ENCODE measurements at regions not wholly inside any gene's neighbourhood (a gene's known extent, or its start where the extent isn't known, plus 50 kb on each side); places are given as distances from the start of the nearest gene placed in this dataset.

DNA sequence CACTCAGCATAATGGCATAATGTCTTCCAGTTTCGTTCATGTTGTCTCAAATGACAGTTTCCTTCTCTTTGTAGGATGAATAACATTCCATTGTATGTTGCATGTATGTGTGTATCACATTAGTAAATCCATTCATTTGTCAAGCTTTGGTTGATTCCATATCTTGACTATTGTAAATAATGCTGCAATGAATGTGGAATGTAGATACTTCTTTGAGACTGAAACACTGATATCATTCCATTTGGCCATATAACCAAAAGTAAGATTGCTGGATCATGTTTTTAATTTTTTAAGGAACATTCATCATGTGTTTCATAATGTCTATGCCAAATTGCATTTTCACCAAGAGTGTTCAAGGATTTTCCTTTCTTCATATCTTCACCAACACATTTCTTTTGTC lies 1711.4 kb upstream of the PIK3C3 start:
- Mint-ChIP-seq H3K27ac (no peak overlapping the region), H3K9me3 (peaks cover 15 to 19% of the 10 kb centered on the region in 2 donors), H3K36me3 (no peaks in the 10 kb centered on the region)
- ATAC-seq (no peak), DNase-seq (ENCODE audit: low spot score in 2 of 2) (no peak)

DNA sequence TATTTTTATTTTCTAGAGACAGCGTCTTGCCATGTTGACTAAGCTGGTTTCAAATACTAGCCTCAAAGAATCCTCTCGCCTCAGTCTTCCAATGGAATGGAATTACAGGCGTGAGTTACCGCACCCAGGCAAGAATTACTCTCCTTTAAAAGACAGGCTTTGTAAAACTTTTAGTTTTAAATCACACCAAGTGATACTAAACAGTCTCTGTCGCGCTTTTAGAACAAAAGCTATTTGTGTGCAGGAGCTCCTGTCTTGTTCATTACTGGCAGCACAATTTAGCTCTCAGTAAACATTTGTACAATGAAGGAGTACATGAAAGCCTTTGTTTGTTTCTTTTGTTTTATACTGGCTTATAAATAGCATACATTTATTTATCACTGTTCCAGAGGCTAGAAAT lies 1719.2 kb upstream of the PIK3C3 start:
- no peaks in the 10 kb centered on the region for H3K36me3 Mint-ChIP-seq
- DNase-seq (ENCODE audit: low spot score in 2 of 2): no peak
- H3K27ac Mint-ChIP-seq: no peak overlapping the region
- no peak for ATAC-seq
- peaks cover 10 to 16% of the 10 kb centered on the region in 2 donors for H3K9me3 Mint-ChIP-seq

DNA sequence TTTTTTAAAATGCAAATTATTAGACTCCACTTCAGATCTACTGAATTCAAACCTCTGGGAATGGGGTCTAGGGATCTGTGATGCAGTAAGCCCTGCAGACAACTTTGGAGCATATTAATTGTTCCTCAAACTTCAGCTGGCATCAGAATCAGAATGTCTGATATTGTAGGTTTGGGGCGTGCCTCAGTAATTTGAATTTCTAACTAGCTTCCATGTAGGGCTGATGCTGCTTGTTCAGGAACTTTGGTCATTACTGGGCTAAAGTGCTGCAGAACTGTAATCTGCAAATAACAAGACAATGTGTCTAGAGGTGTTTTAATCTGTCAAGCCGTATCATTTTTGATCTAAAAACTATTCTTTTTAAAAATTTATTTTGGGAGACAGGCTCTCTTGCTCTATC lies 1719.7 kb upstream of the PIK3C3 start:
- DNase-seq (ENCODE audit: low spot score in 2 of 2) (no peak), ATAC-seq (no peak)
- peaks cover 9 to 16% of the 10 kb centered on the region in 2 donors for H3K9me3 Mint-ChIP-seq
- no peaks in the 10 kb centered on the region for H3K36me3 Mint-ChIP-seq
- no peak overlapping the region for H3K27ac Mint-ChIP-seq

DNA sequence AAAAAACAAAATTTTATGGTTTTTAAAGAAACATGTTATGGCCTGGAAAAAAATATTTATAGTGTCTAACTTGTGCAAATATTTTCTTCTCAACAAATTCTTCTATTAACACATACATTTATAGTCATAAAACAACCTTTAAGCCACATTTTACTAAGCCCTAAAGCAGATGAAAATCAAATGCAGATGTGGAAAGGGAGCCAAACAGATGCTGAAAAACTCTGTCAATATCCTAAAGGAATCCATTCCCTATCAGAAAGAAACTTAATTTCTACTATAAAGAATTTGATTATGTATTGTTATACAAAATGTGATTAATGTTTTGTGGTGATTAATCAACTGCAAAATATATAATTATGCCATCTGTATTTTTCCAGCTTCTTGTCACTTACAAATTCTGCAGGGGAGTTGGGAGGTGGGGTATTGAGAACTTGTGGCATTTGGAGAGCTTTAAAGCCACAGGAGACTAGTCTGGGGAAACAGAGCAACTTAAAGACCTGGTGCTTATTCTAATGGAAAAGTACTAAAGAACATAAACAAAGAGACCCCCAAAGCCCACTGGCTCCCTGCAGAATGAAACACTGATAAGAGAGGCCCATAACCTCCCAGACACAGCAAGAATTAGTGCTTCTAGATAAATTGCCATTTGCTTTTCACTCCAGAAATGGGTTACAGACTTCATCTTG lies 1721.0 kb upstream of the PIK3C3 start:
- Mint-ChIP-seq H3K36me3 (no peaks in the 10 kb centered on the region), H3K27ac (no peak overlapping the region), H3K9me3 (peaks cover 11 to 19% of the 10 kb centered on the region in 2 donors)
- DNase-seq (ENCODE audit: low spot score in 2 of 2) (no peak), ATAC-seq (no peak)

DNA sequence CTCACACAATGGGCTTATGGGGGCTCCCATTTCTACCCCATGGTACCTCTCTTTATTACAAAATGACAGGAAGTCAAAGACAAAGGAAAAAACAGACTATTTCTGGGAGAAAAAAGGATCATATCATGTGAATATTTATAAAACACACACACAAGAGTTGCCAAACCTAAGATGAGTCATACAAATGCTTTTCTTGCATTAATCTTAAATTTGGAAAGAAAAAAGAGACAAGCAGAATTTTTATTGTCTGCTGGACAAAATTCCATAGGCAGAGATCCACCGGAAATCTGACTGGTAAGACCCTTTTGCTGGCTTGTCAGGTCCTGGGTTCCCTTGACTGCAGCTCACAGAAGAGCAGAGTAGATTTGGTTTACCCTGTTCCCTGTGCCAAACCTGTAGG lies 1732.3 kb upstream of the PIK3C3 start:
- DNase-seq (ENCODE audit: low spot score in 2 of 2) (no peak), ATAC-seq (no peak)
- peaks cover 17% of the 10 kb centered on the region in 2 donors for H3K9me3 Mint-ChIP-seq
- no peak overlapping the region for H3K27ac Mint-ChIP-seq
- no peaks in the 10 kb centered on the region for H3K36me3 Mint-ChIP-seq

DNA sequence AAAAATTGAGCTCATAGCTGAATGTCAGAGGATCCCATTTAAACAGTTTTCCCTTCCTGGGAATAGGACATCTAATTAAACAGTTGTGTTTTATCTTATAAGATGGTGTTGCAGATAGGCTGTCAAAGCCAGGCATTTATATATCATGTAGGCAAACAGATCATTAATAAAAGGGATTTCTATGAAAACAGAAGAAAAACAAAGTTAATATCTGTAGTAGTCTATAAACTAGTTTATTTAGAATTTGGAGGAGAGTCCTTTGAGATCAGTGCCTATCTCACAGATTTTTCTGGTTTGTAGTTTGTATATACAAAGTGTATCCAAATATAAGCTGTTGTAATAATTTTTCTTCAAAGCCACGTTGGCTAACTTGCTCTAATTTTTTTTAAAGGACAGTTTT lies 1738.2 kb upstream of the PIK3C3 start:
- Mint-ChIP-seq H3K36me3 (no peaks in the 10 kb centered on the region), H3K9me3 (peaks cover 10 to 15% of the 10 kb centered on the region in 2 donors), H3K27ac (no peak overlapping the region)
- ATAC-seq: no peak
- DNase-seq (ENCODE audit: low spot score in 2 of 2): no peak

DNA sequence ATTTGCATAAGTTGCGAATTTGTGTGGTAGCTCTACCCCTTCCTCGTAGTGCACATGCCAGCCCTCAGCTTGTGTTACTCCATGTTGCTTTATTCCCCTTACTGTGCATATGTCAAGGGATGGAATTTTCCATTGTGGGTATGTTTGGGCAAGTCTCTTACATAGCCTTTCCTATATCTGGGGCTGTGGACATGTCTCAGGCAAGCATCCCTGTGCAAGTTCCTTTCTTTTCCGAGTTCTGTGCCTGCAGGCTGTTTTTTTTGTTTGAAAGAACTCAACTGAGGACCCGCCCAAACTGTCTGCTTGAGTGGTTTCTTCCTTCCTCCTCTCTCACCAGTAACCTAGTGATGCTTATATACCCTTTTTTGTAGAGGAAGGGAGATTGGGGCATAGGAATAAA lies 1739.1 kb upstream of the PIK3C3 start:
- Mint-ChIP-seq H3K36me3 (peaks cover 0 to 4% of the 10 kb centered on the region in 2 donors), H3K9me3 (peaks cover 12 to 19% of the 10 kb centered on the region in 2 donors), H3K27ac (no peak overlapping the region)
- DNase-seq (ENCODE audit: low spot score in 2 of 2) (no peak), ATAC-seq (no peak)

DNA sequence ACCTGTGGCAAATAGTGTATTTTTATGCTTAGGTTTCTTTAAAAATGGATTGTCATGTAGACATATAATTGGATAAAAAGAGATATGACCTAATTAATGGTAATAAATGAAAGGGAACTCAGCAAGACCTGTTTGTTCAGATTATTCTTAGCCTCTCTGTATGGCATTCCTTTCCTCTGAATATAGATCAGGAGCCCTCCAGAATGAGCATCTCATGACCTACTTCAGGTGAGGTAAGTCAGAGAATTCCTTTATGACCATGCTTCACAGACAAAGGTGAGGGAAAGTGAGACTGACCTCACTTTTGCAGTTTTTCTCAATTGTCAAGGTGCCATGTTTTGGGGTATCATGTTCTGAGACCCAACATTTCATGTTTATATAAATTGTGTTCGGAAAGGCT lies 1744.3 kb upstream of the PIK3C3 start:
- no peak for DNase-seq (ENCODE audit: low spot score in 2 of 2)
- Mint-ChIP-seq H3K36me3 (peaks cover 4 to 5% of the 10 kb centered on the region in 2 donors), H3K27ac (no peak overlapping the region), H3K9me3 (peaks cover 17 to 18% of the 10 kb centered on the region in 2 donors)
- ATAC-seq: no peak

DNA sequence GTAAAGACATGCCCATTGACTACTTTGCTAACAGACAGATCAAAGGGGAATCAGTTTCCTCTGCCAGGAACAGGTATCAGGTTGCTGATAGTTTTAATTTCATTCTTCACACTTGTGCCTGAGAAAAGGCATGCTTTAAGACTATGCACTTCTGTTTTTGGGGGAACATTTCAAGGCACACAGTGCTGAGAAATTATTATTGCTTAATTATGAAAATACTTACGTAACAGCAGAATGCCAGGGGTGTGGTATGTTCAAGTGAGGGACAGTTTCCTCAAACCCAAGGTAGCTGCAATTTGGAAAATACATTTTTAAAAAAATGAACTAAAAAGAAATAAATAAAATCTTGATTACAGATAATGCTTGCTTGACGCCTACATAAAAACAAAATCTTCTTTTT lies 1746.1 kb upstream of the PIK3C3 start:
- no peak overlapping the region for H3K27ac Mint-ChIP-seq
- DNase-seq (ENCODE audit: low spot score in 2 of 2) (no peak), ATAC-seq (no peak)
- H3K9me3 Mint-ChIP-seq: peaks cover 21 to 26% of the 10 kb centered on the region in 2 donors
- H3K36me3 Mint-ChIP-seq: peaks cover 5 to 10% of the 10 kb centered on the region in 2 donors

DNA sequence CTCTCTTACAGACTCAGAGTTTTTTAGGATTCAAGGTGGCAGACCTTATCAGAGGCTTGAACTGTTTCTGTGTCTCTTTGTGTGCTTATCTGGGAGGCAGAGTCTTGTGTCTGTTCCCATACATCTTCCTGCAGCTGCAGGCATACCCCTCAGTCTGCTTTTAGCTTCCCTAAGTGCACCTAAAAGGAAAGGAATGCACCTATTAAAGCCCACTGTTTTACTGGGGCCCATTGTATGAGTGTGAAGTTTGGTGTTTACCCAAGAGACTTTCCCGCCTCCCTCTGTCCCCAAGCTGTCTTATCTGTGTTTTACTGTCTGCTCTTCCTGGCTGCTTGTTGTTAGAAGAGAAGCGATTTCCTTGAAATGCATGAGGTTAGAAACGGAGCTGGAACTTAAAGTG lies 1757.3 kb upstream of the PIK3C3 start:
- peaks cover 6 to 8% of the 10 kb centered on the region in 2 donors for H3K36me3 Mint-ChIP-seq
- no peak for ATAC-seq
- no peak for DNase-seq (ENCODE audit: low spot score in 2 of 2)
- H3K9me3 Mint-ChIP-seq: peaks cover 21 to 28% of the 10 kb centered on the region in 2 donors
- no peak overlapping the region for H3K27ac Mint-ChIP-seq

DNA sequence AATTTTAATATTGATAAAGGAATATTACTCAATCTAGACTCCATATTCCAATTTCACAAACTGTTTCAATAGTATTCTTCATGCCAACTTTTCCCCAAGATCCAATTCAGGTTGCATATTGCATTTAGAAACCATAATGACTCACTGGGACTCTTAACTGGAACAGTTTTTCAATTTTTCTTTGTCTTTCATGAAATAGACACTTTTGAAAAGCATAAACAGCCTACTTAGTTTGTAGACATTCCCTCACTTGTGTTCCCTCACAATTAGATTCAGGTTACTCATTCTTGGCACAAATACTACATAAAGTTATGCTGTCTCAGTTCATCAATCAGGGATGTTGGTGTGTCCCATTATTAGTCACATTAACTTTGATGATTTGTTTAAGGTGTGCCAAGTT lies 1768.4 kb upstream of the PIK3C3 start:
- Mint-ChIP-seq H3K36me3 (no peaks in the 10 kb centered on the region), H3K9me3 (peaks cover 4 to 15% of the 10 kb centered on the region in 2 donors), H3K27ac (no peak overlapping the region)
- ATAC-seq: no peak
- DNase-seq (ENCODE audit: low spot score in 2 of 2): no peak

DNA sequence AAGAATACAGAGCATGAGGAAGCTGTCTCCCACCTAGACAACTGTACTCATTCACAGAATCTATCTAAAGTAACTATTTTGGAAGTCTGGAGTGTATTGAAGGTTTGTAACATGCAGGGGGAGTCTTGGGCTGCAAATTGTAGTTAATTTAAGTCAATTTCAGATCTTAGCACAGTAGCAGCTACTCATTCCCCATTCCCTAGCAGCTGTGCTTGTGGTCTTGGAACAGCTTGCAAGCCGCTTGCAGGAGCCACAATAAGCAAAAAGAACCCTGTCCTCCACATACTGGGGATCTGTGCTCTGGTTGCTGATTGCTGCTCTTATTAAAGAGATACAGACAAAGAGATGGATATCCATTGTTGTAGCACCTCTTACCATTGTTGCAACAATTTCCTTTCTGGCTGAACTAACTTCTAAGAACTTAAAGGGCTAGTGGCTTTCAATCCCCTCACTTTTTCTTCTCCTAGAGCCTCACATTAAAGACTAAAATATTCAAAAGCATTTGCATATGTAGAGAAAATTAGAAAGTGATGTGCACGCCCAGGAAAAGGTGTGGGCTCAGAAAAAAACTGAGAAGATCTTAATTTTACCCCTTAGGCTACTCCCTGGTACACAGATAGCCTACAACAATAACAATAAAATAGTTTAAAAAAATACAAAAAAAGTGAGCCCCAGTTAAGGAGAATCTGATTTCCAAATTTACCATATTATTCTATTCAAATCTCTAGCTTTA lies 1775.1 kb upstream of the PIK3C3 start:
- ATAC-seq: no peak
- H3K9me3 Mint-ChIP-seq: peaks cover 11 to 19% of the 10 kb centered on the region in 2 donors

DNA sequence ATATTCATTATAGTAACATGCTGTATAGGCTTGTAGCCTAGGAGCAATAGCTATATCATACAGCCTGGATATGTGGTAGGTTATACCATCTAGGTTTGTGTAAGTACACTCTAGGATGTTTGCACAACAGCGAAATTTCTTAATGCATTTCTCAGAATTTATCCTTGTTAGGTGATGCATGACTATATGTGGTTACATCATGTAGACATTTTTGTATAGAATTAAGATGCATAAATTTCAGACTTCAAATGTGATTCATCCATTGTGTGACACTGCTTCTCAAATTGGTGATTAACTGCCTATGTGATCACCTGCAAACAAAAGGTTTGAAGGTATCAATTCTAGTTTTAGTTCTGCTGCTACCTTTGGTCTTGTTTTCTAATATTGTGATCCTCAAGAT lies 1787.0 kb upstream of the PIK3C3 start:
- ATAC-seq (no peak), DNase-seq (ENCODE audit: low spot score in 2 of 2) (no peak)
- no peaks in the 10 kb centered on the region for H3K36me3 Mint-ChIP-seq
- no peak overlapping the region for H3K27ac Mint-ChIP-seq
- peaks cover 10 to 12% of the 10 kb centered on the region in 2 donors for H3K9me3 Mint-ChIP-seq

More for the DNA sequence above, 1775.1 kb upstream of the PIK3C3 start:
- no peaks in the 10 kb centered on the region for H3K36me3 Mint-ChIP-seq
- no peak overlapping the region for H3K27ac Mint-ChIP-seq
- DNase-seq (ENCODE audit: low spot score in 2 of 2): no peak

DNA sequence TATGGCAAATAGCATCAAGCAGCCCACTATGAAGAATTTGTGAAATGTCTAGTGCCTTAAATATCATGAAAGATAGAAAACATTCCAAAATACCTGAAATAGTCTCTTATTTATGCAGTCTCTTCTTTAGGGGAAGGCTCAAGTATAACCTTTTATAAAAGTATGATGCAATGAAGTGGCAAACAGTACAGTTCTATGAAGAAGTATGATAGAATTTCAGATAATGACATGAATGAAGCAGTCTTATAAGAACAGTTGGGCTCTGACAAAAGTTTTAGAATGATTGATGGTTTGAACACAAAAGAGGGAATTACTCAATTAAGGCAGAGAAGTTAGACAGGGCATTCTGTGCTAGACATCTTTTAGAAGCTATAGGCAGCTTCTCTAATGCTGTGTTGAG lies 1791.8 kb upstream of the PIK3C3 start:
- H3K9me3 Mint-ChIP-seq: peaks cover 5 to 11% of the 10 kb centered on the region in 2 donors
- ATAC-seq (no peak), DNase-seq (ENCODE audit: low spot score in 2 of 2) (no peak)
- no peak overlapping the region for H3K27ac Mint-ChIP-seq
- no peaks in the 10 kb centered on the region for H3K36me3 Mint-ChIP-seq

DNA sequence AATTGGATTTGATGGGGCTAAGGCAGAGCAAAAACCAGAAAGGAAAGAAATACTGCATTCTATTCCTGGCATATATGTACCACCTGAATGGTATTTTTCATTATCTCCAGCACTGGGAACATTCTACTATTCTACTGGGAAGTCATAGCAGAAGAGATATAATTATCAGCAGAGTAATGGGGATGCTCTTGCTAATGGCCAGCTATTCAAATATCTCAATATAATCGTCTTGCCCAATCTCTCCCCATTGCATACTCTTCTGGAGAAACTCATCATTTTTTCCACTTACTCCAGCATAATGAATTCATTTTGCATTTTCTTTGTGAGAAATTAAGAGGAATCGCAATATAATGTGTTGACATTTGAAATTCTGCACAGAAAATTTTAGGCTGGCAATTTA lies 1794.7 kb upstream of the PIK3C3 start:
- DNase-seq (ENCODE audit: low spot score in 2 of 2): no peak

DNA sequence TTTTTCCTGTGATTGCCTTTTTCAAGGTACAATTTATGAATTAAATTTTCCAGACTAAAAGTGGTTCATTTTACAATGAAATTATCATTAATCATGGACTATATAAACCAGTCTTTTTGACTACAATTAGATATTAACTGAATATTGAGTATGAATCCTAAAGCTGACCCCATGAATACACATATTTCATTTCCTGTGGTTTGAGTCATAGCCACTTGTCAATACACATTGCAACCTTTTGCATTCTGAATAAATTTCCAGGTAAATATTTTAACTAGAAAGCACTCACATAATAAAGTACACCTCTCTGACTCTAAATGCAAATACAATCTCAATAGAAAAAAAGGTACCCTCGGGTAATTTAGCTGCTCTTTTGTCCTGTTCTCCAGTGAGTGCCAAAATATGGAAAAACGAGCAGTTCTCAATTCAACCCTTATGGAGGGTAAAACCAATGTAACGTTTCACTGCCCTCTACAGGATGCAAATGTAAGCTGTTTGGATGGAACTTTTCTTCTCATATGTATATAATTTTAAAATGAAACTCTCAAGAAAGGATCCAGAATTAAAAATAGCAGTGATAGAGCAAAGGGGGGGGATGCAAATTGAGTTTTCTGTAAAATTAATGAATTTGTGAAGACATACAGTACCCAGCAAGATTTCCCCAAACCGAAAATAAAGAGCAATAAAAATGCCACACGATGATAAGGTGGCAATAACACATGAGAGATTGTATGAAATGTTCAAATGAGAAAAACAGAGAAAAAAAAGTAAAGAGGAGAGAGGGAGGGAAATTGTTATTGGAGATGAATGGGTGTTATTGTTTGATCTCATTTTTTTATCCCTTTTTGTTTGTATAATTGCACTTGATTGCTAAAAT lies 1795.7 kb upstream of the PIK3C3 start:
- no peak for ATAC-seq

More for the DNA sequence above, 1794.7 kb upstream of the PIK3C3 start:
- no peak for ATAC-seq
- no peaks in the 10 kb centered on the region for H3K36me3 Mint-ChIP-seq
- H3K9me3 Mint-ChIP-seq: peaks cover 4 to 17% of the 10 kb centered on the region in 2 donors
- no peak overlapping the region for H3K27ac Mint-ChIP-seq

DNA sequence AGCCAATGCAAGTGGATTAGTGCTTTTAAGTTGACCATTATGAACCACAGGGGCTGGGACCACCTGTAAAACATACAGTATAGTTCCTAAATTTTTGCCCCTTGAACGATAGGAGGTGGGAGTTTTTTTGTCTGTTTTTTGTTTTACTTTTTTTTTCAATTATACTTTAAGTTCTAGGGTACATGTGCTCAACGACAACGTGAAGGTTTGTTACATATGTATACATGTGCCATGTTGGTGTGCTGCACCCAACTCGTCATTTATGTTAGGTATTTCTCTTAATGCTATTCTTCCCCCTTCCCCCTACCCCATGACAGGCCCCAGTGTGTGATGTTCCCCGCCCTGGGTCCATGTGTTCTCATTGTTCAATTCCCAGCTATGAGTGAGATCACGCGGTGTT lies 1797.9 kb upstream of the PIK3C3 start:
- DNase-seq (ENCODE audit: low spot score in 2 of 2) (no peak), ATAC-seq (no peak)
- Mint-ChIP-seq H3K9me3 (peaks cover 8 to 17% of the 10 kb centered on the region in 2 donors), H3K27ac (no peak overlapping the region), H3K36me3 (no peaks in the 10 kb centered on the region)

More for the DNA sequence above, 1795.7 kb upstream of the PIK3C3 start:
- peaks cover 4 to 17% of the 10 kb centered on the region in 2 donors for H3K9me3 Mint-ChIP-seq
- DNase-seq (ENCODE audit: low spot score in 2 of 2): no peak
- no peak overlapping the region for H3K27ac Mint-ChIP-seq
- no peaks in the 10 kb centered on the region for H3K36me3 Mint-ChIP-seq

All from activated naive CD4-positive, alpha-beta T cell treated with anti-CD3 and anti-CD28 coated beads, Interleukin-2, amount 50 U/mL, for 72 hours (primary cell).